GM04504 (cell line): ENCODE measurements at regions not wholly inside any gene's neighbourhood (a gene's known extent, or its start where the extent isn't known, plus 50 kb on each side); places are given as distances from the start of the nearest gene placed in this dataset.
"Not testable (repeated sequence)": the region's sequence is repeated elsewhere in the genome, so short reads cannot be mapped to it uniquely, and the experiment has no call there.

ENCODE experiments used
- DNase-seq: peaks from one replicate; pipeline ENCODE4 v3.0.0-alpha.2; 2012; ENCODE audit warnings: low read depth

GRCh38 chr1:146640671-146641070 lies 297.5 kb upstream of the NBPF12 start:
- DNase-seq: not testable (repeated sequence)

- not testable (repeated sequence) for DNase-seq
These were observed 307.8 kb upstream of the NBPF12 start for GRCh38 chr1:146630302-146630701.

GRCh38 chr1:146618582-146618981 lies 319.5 kb upstream of the NBPF12 start:
- DNase-seq: not testable (repeated sequence)

GRCh38 chr1:146604681-146605080 lies 333.4 kb upstream of the NBPF12 start:
- not testable (repeated sequence) for DNase-seq

GRCh38 chr1:146600720-146601307 lies 337.3 kb upstream of the NBPF12 start:
- not testable (repeated sequence) for DNase-seq

- DNase-seq: not testable (repeated sequence)
These were observed 338.2 kb upstream of the NBPF12 start for GRCh38 chr1:146599906-146600305.

GRCh38 chr1:146581229-146581628 lies 352.4 kb upstream of the NOTCH2NLA start:
- not testable (repeated sequence) for DNase-seq

- not testable (repeated sequence) for DNase-seq
These were observed 338.7 kb upstream of the NOTCH2NLA start for GRCh38 chr1:146567541-146567940.

- not testable (repeated sequence) for DNase-seq
These were observed 329.2 kb upstream of the NOTCH2NLA start for GRCh38 chr1:146558032-146558431.

- not testable (repeated sequence) for DNase-seq
These were observed 327.6 kb upstream of the NOTCH2NLA start for GRCh38 chr1:146556405-146556804.

- not testable (repeated sequence) for DNase-seq
These were observed 323.6 kb upstream of the NOTCH2NLA start for GRCh38 chr1:146552414-146552813.

- DNase-seq: not testable (repeated sequence)
These were observed 319.9 kb upstream of the NOTCH2NLA start for GRCh38 chr1:146548684-146549083.

GRCh38 chr1:146546189-146546588 lies 317.4 kb upstream of the NOTCH2NLA start:
- not testable (repeated sequence) for DNase-seq

GRCh38 chr1:146537775-146538373 lies 309.1 kb upstream of the NOTCH2NLA start:
- not testable (repeated sequence) for DNase-seq

GRCh38 chr1:146536028-146536427 lies 307.2 kb upstream of the NOTCH2NLA start:
- DNase-seq: not testable (repeated sequence)

GRCh38 chr1:146535575-146535974 lies 306.8 kb upstream of the NOTCH2NLA start:
- DNase-seq: not testable (repeated sequence)

GRCh38 chr1:146530958-146531357 lies 302.1 kb upstream of the NOTCH2NLA start:
- DNase-seq: not testable (repeated sequence)

- DNase-seq: not testable (repeated sequence)
These were observed 294.0 kb upstream of the NOTCH2NLA start for GRCh38 chr1:146522812-146523211.

GRCh38 chr1:146522345-146522744 lies 293.5 kb upstream of the NOTCH2NLA start:
- not testable (repeated sequence) for DNase-seq

- DNase-seq: not testable (repeated sequence)
These were observed 293.0 kb upstream of the NOTCH2NLA start for GRCh38 chr1:146521804-146522203.

- DNase-seq: not testable (repeated sequence)
These were observed 284.9 kb upstream of the NOTCH2NLA start for GRCh38 chr1:146513754-146514153.

GRCh38 chr1:146511047-146511777 lies 282.4 kb upstream of the NOTCH2NLA start:
- DNase-seq: not testable (repeated sequence)
